ENCODE measurements at regions not wholly inside any gene's neighbourhood (a gene's known extent, or its start where the extent isn't known, plus 50 kb on each side); places are given as distances from the start of the nearest gene placed in this dataset.

GRCh38 chr2:198483051-198483450 is 678.7 kb downstream of the PLCL1 start:
- DNase-seq = no peak

- no peak for DNase-seq
Measured at GRCh38 chr2:198479065-198479464, 674.7 kb downstream of the PLCL1 start.

GRCh38 chr2:198478361-198478760 is 674.0 kb downstream of the PLCL1 start:
- DNase-seq = no peak

- no peak for DNase-seq
Measured at GRCh38 chr2:198476007-198476406, 671.6 kb downstream of the PLCL1 start.

GRCh38 chr2:198471291-198471690 is 666.9 kb downstream of the PLCL1 start:
- DNase-seq = no peak

- DNase-seq = no peak
Measured at GRCh38 chr2:198468136-198468535, 663.7 kb downstream of the PLCL1 start.

- no peak for DNase-seq
Measured at GRCh38 chr2:198465970-198466369, 661.6 kb downstream of the PLCL1 start.

GRCh38 chr2:198456418-198456817 is 652.0 kb downstream of the PLCL1 start:
- DNase-seq = no peak

- no peak for DNase-seq
Measured at GRCh38 chr2:198453866-198454265, 649.5 kb downstream of the PLCL1 start.

GRCh38 chr2:198452327-198452726 is 647.9 kb downstream of the PLCL1 start:
- DNase-seq = no peak

- DNase-seq = no peak
Measured at GRCh38 chr2:198448789-198449188, 644.4 kb downstream of the PLCL1 start.

- DNase-seq = no peak
Measured at GRCh38 chr2:198444800-198445287, 640.5 kb downstream of the PLCL1 start.

GRCh38 chr2:198441901-198442300 is 637.5 kb downstream of the PLCL1 start:
- DNase-seq = no peak

GRCh38 chr2:198441246-198441645 is 636.9 kb downstream of the PLCL1 start:
- no peak for DNase-seq

GRCh38 chr2:198440833-198441232 is 636.4 kb downstream of the PLCL1 start:
- no peak for DNase-seq

- DNase-seq = no peak
Measured at GRCh38 chr2:198438331-198438730, 633.9 kb downstream of the PLCL1 start.

- DNase-seq = no peak
Measured at GRCh38 chr2:198424112-198424511, 619.7 kb downstream of the PLCL1 start.

- no peak for DNase-seq
Measured at GRCh38 chr2:198417836-198418235, 613.4 kb downstream of the PLCL1 start.

- DNase-seq = no peak
Measured at GRCh38 chr2:198414976-198415375, 610.6 kb downstream of the PLCL1 start.

GRCh38 chr2:198411936-198412335 is 607.5 kb downstream of the PLCL1 start:
- DNase-seq = no peak

GRCh38 chr2:198408171-198408570 is 603.8 kb downstream of the PLCL1 start:
- DNase-seq = no peak

GRCh38 chr2:198405311-198405710 is 600.9 kb downstream of the PLCL1 start:
- no peak for DNase-seq

- no peak for DNase-seq
Measured at GRCh38 chr2:198401644-198402043, 597.3 kb downstream of the PLCL1 start.

GRCh38 chr2:198400999-198401398 is 596.6 kb downstream of the PLCL1 start:
- DNase-seq = no peak

- DNase-seq = no peak
Measured at GRCh38 chr2:198394208-198394607, 589.8 kb downstream of the PLCL1 start.

GRCh38 chr2:198390670-198391069 is 586.3 kb downstream of the PLCL1 start:
- DNase-seq = no peak

All from activated CD4-positive, alpha-beta T cell treated with anti-CD3 and anti-CD28 coated beads, Interleukin-2, amount 50 U/mL, for 4 hours (primary cell).